ENCODE measurements at regions not wholly inside any gene's neighbourhood (a gene's known extent, or its start where the extent isn't known, plus 50 kb on each side); places are given as distances from the start of the nearest gene placed in this dataset.

GRCh38 chr21:16004523-16004922 is 274.7 kb downstream of the USP25 start:
- Mint-ChIP-seq H3K4me3 (no peak overlapping the region), H3K27ac (no peak overlapping the region), H3K27me3 (ENCODE audit: insufficient read depth, low read depth, poor library complexity) (peaks cover 2% of the 10 kb centered on the region), H3K36me3 (ENCODE audit: low read depth) (no peaks in the 10 kb centered on the region), H3K9me3 (no peaks in the 10 kb centered on the region), H3K4me1 (no peaks in the 10 kb centered on the region)
- TF ChIP-seq POLR2AphosphoS5 (IDR thresholded peaks at IDR 0.05; ENCODE audit: low read depth) (no peak), ZNF462 (CRISPR knock-in tag; IDR thresholded peaks at IDR 0.05) (no peak), STAT1 (IDR thresholded peaks at IDR 0.05; ENCODE audit: unreplicated experiment) (no peak), EZH2 (IDR thresholded peaks at IDR 0.05; ENCODE audit: low read depth, unreplicated experiment) (no peak), ETS1 (IDR thresholded peaks at IDR 0.05) (no peak), EZH2phosphoT487 (IDR thresholded peaks at IDR 0.05; ENCODE audit: unreplicated experiment) (no peak), CTCF (conservative IDR thresholded peaks at IDR 0.05; ENCODE audit: low read depth in 2 of 2) (no peak), ZNF114 (CRISPR knock-in tag; IDR thresholded peaks at IDR 0.05) (no peak), JUNB (IDR thresholded peaks at IDR 0.05; ENCODE audit: unreplicated experiment) (no peak), REST (IDR thresholded peaks at IDR 0.05; ENCODE audit: unreplicated experiment) (no peak)
- H3K4me2 ChIP-seq, result no peak overlapping the region
- H3K27ac ChIP-seq (ENCODE audit: low read depth), result no peak overlapping the region
- H3K79me2 ChIP-seq (replicated peaks; ENCODE audit: insufficient read depth), result no peaks in the 10 kb centered on the region
- no peak overlapping the region for H2AFZ ChIP-seq
- no peaks in the 10 kb centered on the region for H3K4me1 ChIP-seq (ENCODE audit: insufficient read depth)
- no peaks in the 10 kb centered on the region for H4K20me1 ChIP-seq (replicated peaks; ENCODE audit: insufficient read depth)
- no peaks in the 10 kb centered on the region for H3K9me2 ChIP-seq (ENCODE audit: insufficient read depth)
- no peak for ATAC-seq
- no peaks in the 10 kb centered on the region for H3F3A ChIP-seq (replicated peaks; ENCODE audit: low read depth)
- H3K4me3 ChIP-seq, result no peak overlapping the region
- H3K36me3 ChIP-seq (ENCODE audit: insufficient read depth), result no peaks in the 10 kb centered on the region
- H3K27me3 ChIP-seq (ENCODE audit: insufficient read depth), result no peaks in the 10 kb centered on the region
- DNase-seq (ENCODE audit: low spot score), result no peak

Measured in GM23338 (cell line).